Tibial nerve (tissue), 4 donors: ENCODE measurements at regions not wholly inside any gene's neighbourhood (a gene's known extent, or its start where the extent isn't known, plus 50 kb on each side); places are given as distances from the start of the nearest gene placed in this dataset.

Source experiments
- DNase-seq, 2 donors: peaks; one replicate each; pipeline ENCODE4 v3.0.0-alpha.2; 2019; ENCODE audit warnings: low spot score in 2 of 2
- H3K27ac ChIP-seq, 4 donors: fragments of 200-600 bp; sonication (generic) in 3 of 4; one replicate each; pipeline ENCODE4 v1.5.1; 2017 to 2019; ENCODE audit warnings: mild to moderate bottlenecking in 1 of 4
- H3K27me3 ChIP-seq, 2 donors: fragments of 200-600 bp; sonication (generic) in 1 of 2; one replicate each; pipeline versions ENCODE4 v1.5.1 to v1.6.0; 2017 to 2019
- H3K36me3 ChIP-seq, 3 donors: fragments of 200-600 bp; sonication (generic); one replicate each; pipeline ENCODE4 v1.5.1; 2018 to 2019
- H3K4me1 ChIP-seq, 4 donors: fragments of 200-600 bp; sonication (generic) in 3 of 4; one replicate each; pipeline ENCODE4 v1.5.1; 2017 to 2019
- H3K4me3 ChIP-seq, 4 donors: fragments of 200-600 bp; sonication (generic) in 3 of 4; one replicate each; pipeline ENCODE4 v1.5.1; 2017 to 2019; ENCODE audit warnings: mild to moderate bottlenecking in 1 of 4, moderate library complexity in 1 of 4
- H3K9me3 ChIP-seq, 4 donors: fragments of 200-600 bp; sonication (generic) in 3 of 4; one replicate each; pipeline ENCODE4 v1.5.1; 2017 to 2019
- CTCF ChIP-seq, 5 experiments: fragments of 200-600 bp in 3 of 5; fragments of 450-650 bp in 2 of 5; sonication (generic) in 3 of 5; IDR thresholded peaks; one replicate each; pipeline ENCODE4 v1.5.1; 2016 to 2019; ENCODE audit warnings: antibody characterized with exemption in 5 of 5, mild to moderate bottlenecking in 3 of 5, moderate library complexity in 2 of 5
- EP300 ChIP-seq, 2 donors: sonication (generic); formaldehyde crosslinking; IDR thresholded peaks; one replicate each; pipeline ENCODE4 v1.6.1; 2017; ENCODE audit warnings: antibody characterized with exemption in 2 of 2, mild to moderate bottlenecking in 1 of 2
- POLR2A ChIP-seq, 2 donors: fragments of 450-650 bp; IDR thresholded peaks; one replicate each; pipeline ENCODE4 v1.6.1; 2017; ENCODE audit warnings: antibody characterized with exemption in 2 of 2, mild to moderate bottlenecking in 2 of 2, moderate library complexity in 2 of 2
- WGBS, 2 donors: methylation state at CpG; one replicate each; pipeline ENCODE4 v1.1.5; 2018; 5-methylcytosine and 5-hydroxymethylcytosine counted together

GRCh38 chr2:183227176-183227575, 102.9 kb downstream of the NUP35 start:
- no peaks in the 10 kb centered on the region for H3K36me3 ChIP-seq
- no peaks in the 10 kb centered on the region for H3K9me3 ChIP-seq
- no peak overlapping the region for H3K4me3 ChIP-seq
- no peak for DNase-seq
- no peaks in the 10 kb centered on the region for H3K27me3 ChIP-seq
- TF ChIP-seq EP300 (IDR thresholded peaks at IDR 0.05) (no peak), CTCF (IDR thresholded peaks at IDR 0.05) (no peak), POLR2A (IDR thresholded peaks at IDR 0.05) (no peak)
- peaks cover 0 to 10% (median 0%) of the 10 kb centered on the region in 4 donors for H3K4me1 ChIP-seq
- H3K27ac ChIP-seq = no peak overlapping the region
- 68 to 73% methylated on average over 1 of the region's 1 CpG for WGBS, 2 donors

DNA sequence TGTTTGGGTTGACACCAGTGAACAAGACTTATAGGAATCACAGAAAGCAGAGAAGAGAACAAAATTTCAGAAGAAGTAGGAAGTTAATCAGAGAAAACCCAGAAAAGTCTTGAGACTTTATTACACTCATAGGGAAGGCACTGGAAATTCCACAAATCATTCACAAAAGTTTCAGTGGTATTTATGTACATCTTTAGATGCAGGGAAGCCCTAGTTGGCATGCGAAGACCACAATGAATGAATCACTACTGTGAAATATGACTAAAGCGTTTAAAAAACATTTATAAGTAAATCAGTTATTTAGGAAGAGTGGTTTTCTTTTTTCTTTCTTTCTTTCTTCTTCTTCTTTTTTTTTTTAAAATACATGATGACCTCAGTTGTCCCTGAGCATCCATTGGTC, 105.1 kb downstream of the NUP35 start:
- Histone ChIP-seq H3K4me1 (peaks cover 0 to 10% (median 0%) of the 10 kb centered on the region in 4 donors), H3K4me3 (no peak overlapping the region), H3K9me3 (no peaks in the 10 kb centered on the region), H3K27ac (no peak overlapping the region), H3K27me3 (no peaks in the 10 kb centered on the region), H3K36me3 (no peaks in the 10 kb centered on the region)
- no peak for DNase-seq
- whole genome bisulfite sequencing, 2 donors = 93 to 94% methylated on average over 2 of the region's 2 CpGs
- TF ChIP-seq EP300 (IDR thresholded peaks at IDR 0.05) (no peak), CTCF (IDR thresholded peaks at IDR 0.05) (no peak), POLR2A (IDR thresholded peaks at IDR 0.05) (no peak)

GRCh38 chr2:183232161-183232865, 108.1 kb downstream of the NUP35 start:
- 77 to 80% methylated on average over 1 of the region's 1 CpG for WGBS, 2 donors
- no peaks in the 10 kb centered on the region for H3K9me3 ChIP-seq
- no peaks in the 10 kb centered on the region for H3K36me3 ChIP-seq
- no peak for DNase-seq
- TF ChIP-seq POLR2A (IDR thresholded peaks at IDR 0.05) (no peak), CTCF (IDR thresholded peaks at IDR 0.05) (no peak), EP300 (IDR thresholded peaks at IDR 0.05) (no peak)
- no peak overlapping the region for H3K4me3 ChIP-seq
- H3K27ac ChIP-seq = no peak overlapping the region
- H3K4me1 ChIP-seq = no peaks in the 10 kb centered on the region
- no peaks in the 10 kb centered on the region for H3K27me3 ChIP-seq

DNA sequence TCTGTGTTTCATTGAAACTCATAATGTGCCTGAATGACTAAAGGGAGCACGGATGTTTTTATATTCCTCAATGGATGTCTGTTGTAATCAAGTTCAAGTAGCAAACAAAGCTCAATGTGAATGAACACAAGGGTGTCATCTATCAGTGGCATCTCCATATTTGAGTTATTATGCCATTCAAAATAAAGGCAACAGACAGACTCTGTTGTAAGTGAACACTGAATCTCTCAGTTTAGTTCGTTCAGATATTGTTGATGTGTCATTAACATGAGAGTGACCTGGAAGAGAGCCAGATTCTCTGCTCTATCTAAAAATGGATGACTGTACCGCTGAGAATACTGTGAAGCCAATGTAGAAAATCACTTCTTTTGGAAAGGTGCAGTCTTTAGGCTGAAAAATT, 118.7 kb downstream of the NUP35 start:
- 22 to 23% methylated on average over 3 of the region's 3 CpGs for WGBS, 2 donors
- no peaks in the 10 kb centered on the region for H3K9me3 ChIP-seq
- H3K27me3 ChIP-seq = no peaks in the 10 kb centered on the region
- H3K4me3 ChIP-seq = no peak overlapping the region
- no peaks in the 10 kb centered on the region for H3K36me3 ChIP-seq
- no peak for DNase-seq
- TF ChIP-seq POLR2A (IDR thresholded peaks at IDR 0.05) = no peak
- no peak for TF ChIP-seq CTCF (IDR thresholded peaks at IDR 0.05)
- TF ChIP-seq EP300 (IDR thresholded peaks at IDR 0.05) = no peak
- H3K27ac ChIP-seq = no peak overlapping the region
- H3K4me1 ChIP-seq = no peaks in the 10 kb centered on the region

DNA sequence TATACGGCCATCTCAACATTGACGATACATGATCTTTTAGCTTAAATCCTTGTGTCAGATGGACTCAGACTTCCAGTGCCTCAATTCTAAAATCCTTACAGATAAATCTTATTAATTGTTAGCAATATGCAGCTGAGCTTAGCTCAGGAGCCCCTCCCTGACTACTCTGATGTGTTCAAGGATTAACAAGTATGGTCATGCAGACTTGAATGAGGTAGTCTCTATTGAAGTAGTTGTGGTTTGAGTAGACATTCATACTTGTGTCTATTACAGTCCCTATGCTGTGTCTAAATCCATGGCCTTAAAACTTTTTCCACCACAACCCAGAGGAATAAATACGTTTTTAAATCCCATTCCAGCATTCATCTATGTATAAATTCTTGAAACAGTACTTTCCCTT, 119.5 kb downstream of the NUP35 start:
- Histone ChIP-seq H3K4me3 (no peak overlapping the region), H3K27me3 (no peaks in the 10 kb centered on the region), H3K36me3 (no peaks in the 10 kb centered on the region), H3K27ac (no peak overlapping the region), H3K9me3 (no peaks in the 10 kb centered on the region), H3K4me1 (no peaks in the 10 kb centered on the region)
- no peak for DNase-seq
- TF ChIP-seq POLR2A (IDR thresholded peaks at IDR 0.05) (no peak), EP300 (IDR thresholded peaks at IDR 0.05) (no peak), CTCF (IDR thresholded peaks at IDR 0.05) (no peak)
- WGBS, 2 donors = 82 to 86% methylated on average over 3 of the region's 3 CpGs
